GM08714 (cell line): ENCODE measurements at regions not wholly inside any gene's neighbourhood (a gene's known extent, or its start where the extent isn't known, plus 50 kb on each side); places are given as distances from the start of the nearest gene placed in this dataset.

Experiments
- H3K4me3 ChIP-seq: fragments of 200-500 bp; sonication (Bioruptor generic); 2 replicates; pipeline ENCODE4 v1.5.1; 2014; ENCODE audit warnings: mild to moderate bottlenecking, low read length, inconsistent platforms
- ZNF274 ChIP-seq: IDR thresholded peaks from 2 replicates; pipeline ENCODE4 v1.6.1; 2012; ENCODE audit warnings: mild to moderate bottlenecking, low read depth, low read length

- no peak for TF ChIP-seq ZNF274
- no peak overlapping the region for H3K4me3 ChIP-seq
Observed at GRCh38 chr10:3530783-3531645, 254.0 kb downstream of the KLF6 start.

DNA sequence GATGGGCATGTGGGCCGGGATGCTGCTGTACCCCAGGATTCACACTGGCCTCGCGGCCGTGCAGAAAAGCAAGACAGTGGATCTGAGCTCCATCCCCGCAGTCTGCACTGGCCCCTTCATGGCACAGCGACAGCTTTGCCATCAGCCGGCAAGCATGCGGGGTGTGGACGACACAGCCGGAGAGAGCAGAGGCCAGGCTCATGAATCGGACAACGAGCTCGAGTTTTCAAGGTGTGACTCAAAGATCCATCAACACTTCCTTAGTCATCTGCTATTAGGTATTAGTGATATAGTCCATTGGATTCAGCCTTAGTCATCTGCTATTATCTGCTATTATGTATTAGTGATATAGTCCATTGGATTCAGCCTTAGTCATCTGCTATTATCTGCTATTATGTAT, 254.7 kb downstream of the KLF6 start:
- no peak overlapping the region for H3K4me3 ChIP-seq
- no peak for TF ChIP-seq ZNF274

DNA sequence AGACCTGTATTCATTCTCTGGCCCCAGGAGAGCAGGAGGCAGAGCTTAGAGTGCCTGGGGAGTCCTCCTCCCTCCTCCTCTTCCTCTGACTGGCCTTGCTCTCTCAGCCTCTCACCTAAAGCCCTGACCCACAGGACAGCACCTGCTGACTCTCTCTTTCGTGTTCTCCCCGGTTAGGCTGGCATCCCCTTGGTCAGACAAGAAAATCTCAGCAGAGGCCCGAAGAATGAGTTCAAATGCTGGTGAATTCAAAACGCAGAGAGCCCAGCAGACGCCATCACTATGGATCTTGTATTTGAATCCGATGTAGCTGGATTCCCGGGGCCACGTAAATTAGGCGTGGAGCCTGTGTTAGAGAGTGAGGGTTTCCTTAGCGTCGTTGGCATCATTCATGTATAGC, 255.3 kb downstream of the KLF6 start:
- no peak overlapping the region for H3K4me3 ChIP-seq
- no peak for TF ChIP-seq ZNF274

GRCh38 chr10:3528823-3529403, 256.1 kb downstream of the KLF6 start:
- no peak overlapping the region for H3K4me3 ChIP-seq
- TF ChIP-seq ZNF274: no peak

GRCh38 chr10:3528271-3528670, 256.7 kb downstream of the KLF6 start:
- no peak overlapping the region for H3K4me3 ChIP-seq

DNA sequence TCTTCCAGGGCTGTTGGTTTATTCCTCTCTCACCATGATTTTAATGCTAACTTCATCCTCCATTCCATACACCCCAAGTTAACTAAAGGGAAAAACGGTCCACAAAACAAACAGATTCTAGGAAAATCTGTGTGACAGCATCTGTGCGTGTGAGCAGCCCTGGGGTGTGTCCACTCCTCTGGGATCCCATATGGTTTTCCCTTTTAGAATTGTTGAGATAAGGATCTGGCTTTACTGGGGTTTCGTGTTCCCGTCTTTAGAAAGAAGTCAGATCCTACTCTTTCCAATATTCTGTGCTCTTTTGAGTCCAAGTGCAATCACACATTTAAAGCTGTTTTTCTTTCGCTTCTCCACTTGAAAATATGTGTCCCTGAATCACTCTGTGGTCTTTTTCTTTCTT, 257.1 kb downstream of the KLF6 start:
- no peak for TF ChIP-seq ZNF274

More at GRCh38 chr10:3528271-3528670, 256.7 kb downstream of the KLF6 start:
- no peak for TF ChIP-seq ZNF274

DNA sequence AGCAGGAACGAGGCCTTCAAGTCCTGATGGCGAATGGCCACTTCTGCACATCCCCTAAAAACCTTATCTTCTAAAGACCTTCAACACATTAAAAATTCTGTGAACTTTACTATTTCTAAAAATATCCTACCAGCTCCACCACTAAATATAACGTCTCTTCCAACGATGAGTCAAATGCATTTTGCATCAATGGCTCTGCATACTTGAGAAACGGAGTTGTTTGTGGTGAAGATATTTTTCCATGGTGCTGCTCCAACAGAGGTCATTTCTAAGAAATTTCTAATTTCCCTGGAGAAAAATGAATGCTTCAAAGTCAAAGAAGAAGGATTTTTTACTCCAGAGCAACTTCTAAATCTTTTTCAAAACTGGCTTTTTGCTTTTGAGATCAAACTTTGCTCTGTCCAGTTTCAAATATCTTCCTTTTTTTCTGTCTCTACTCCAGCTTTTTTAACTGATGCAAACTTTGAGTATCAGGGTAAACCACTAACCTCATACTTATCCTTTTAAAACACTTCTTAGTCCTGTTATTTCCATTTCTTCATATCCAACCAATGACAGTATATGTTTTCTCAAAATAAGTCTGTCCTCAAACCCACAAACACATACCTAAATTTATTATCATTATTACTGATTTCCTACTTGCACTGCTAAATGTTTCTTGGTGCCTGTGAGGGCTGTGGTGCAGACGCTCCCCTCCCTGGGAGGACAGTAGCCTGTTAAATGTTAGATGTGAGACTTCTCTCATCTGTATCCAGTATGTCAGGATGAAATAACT, 258.1 kb downstream of the KLF6 start:
- TF ChIP-seq ZNF274: no peak
- no peak overlapping the region for H3K4me3 ChIP-seq

More for the DNA sequence above, 257.1 kb downstream of the KLF6 start:
- H3K4me3 ChIP-seq: no peak overlapping the region

DNA sequence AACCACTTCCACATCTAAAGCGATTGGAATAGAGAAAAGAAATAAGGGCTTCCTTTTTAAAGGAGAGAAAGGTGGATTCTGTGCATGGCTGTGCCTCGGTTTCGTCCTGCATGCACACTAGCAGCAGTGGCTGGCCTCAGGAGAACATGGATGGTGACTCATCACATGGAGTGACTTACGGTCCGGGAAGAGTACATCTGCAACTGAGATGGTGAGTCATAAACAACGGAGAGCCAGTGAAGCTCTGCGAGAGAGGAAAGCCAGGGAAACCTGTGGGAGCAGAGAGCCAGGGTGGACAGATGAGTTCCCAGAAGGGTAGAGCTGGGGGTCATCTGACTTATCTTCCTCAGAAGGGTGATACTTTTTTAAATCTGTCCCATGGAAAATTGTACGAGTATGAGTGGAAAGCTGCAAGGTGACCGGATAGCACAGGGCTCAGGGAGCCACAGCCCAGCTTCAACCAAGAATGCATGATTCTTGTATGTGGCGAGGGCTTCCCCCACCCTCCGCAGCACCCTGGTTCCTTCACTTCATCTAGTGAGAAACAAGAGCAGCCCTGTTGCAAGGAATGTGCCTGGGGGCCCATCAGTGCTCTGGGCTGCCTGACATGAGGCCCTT, 259.1 kb downstream of the KLF6 start:
- TF ChIP-seq ZNF274: no peak

GRCh38 chr10:3524086-3524960, 260.7 kb downstream of the KLF6 start:
- no peak for TF ChIP-seq ZNF274

More for the DNA sequence above, 259.1 kb downstream of the KLF6 start:
- no peak overlapping the region for H3K4me3 ChIP-seq

GRCh38 chr10:3523309-3524050, 261.5 kb downstream of the KLF6 start:
- no peak for TF ChIP-seq ZNF274
- no peak overlapping the region for H3K4me3 ChIP-seq

More at GRCh38 chr10:3524086-3524960, 260.7 kb downstream of the KLF6 start:
- no peak overlapping the region for H3K4me3 ChIP-seq

DNA sequence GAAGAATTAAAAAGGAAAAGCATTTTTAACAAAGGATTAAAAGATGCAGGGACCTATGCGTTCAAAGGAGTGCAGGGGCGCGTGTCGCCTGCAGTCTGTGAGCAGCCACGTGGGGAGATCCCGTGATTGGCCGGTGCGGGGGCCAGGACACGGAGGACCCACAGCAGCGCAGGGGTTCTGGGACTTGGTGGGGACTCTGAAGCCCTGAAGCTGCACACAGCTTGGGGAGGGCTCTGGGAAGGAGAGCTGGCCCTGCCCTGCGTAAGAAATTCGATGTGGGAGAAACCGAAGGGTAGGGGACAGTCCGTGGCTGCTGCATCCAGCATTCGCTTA, 268.1 kb downstream of the KLF6 start:
- H3K4me3 ChIP-seq: no peak overlapping the region
- TF ChIP-seq ZNF274: no peak

- H3K4me3 ChIP-seq: no peak overlapping the region
- no peak for TF ChIP-seq ZNF274
Observed at GRCh38 chr10:3516234-3516922, 268.6 kb downstream of the KLF6 start.
